ENCODE measurements at regions not wholly inside any gene's neighbourhood (a gene's known extent, or its start where the extent isn't known, plus 50 kb on each side); places are given as distances from the start of the nearest gene placed in this dataset.

DNA sequence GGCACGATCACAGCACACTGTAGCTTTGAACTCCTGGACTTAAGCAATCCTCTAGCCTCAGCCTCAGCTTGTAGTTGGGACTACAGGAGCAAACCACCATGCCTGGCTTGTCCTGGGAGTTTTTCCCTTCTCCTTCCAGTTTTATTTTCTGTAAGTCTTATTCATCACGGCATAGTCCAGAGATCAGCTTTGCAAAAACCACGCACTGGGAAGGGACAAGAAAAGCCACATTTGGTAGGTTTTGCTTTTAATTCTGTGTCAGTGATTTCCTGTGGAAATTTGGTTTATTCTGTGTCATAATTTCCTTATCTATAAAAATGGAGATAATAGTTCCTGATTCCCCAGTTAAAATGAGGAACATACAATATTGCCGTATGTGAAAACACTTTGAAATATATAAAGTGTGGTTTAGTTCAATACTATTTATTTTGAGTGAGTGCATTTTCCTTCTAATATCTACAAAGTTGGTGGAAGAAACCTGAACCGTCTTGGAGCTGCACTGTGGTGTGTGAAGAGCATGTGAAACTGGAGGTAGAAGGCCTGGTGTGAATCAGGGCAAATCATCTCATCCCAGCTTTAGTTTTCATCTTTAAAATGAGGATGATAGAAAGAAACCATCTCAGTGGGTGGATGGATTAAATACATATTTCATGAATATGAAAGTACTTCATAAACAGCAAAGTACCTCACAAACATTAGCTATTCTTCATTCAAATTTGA is 92.8 kb upstream of the ELL2 start:
- 97% methylated on average over 5 of the region's 5 CpGs for WGBS (ENCODE audit: low lambda C conversion rate)
- Histone ChIP-seq H3K9me3 (no peaks in the 10 kb centered on the region), H3K4me2 (no peak overlapping the region), H3K27me3 (ENCODE audit: insufficient read depth) (no peaks in the 10 kb centered on the region), H3K27ac (ENCODE audit: low read depth in 2 of 2, low read length in 1 of 2) (no peak overlapping the region), H3K79me2 (ENCODE audit: insufficient read depth) (no peaks in the 10 kb centered on the region), H3F3A (replicated peaks; ENCODE audit: insufficient read depth) (no peaks in the 10 kb centered on the region), H3K36me3 (replicated peaks in 1 of 2; ENCODE audit: control insufficient read depth in 1 of 2, insufficient read depth in 2 of 2, low read length in 1 of 2) (no peaks in the 10 kb centered on the region), H3K4me3 (ENCODE audit: low read depth in 2 of 2, low read length in 1 of 2) (no peak overlapping the region), H2AFZ (ENCODE audit: low read depth) (no peak overlapping the region), H3K9ac (no peak overlapping the region), H3K9me2 (no peaks in the 10 kb centered on the region), H4K20me1 (ENCODE audit: insufficient read depth) (no peaks in the 10 kb centered on the region), H3K4me1 (ENCODE audit: control insufficient read depth in 1 of 2, insufficient read depth in 2 of 2, low read depth in 1 of 2, low read length in 1 of 2) (peaks cover 0 to 12% of the 10 kb centered on the region in 2 experiments; a peak in 2 of 4 replicates)
- ChIA-PET POLR2A (no interaction called here), CTCF (interaction anchor here (2.5 kb wide), 1 partner anchor 10 kb away, joined by 10 read pairs; no protein-coding TSS in a partner anchor)
- no peak for DNase-seq
- no peak for TF ChIP-seq MAX (IDR thresholded peaks at IDR 0.05; ENCODE audit: low read depth)
- TF ChIP-seq, protein P1, sequence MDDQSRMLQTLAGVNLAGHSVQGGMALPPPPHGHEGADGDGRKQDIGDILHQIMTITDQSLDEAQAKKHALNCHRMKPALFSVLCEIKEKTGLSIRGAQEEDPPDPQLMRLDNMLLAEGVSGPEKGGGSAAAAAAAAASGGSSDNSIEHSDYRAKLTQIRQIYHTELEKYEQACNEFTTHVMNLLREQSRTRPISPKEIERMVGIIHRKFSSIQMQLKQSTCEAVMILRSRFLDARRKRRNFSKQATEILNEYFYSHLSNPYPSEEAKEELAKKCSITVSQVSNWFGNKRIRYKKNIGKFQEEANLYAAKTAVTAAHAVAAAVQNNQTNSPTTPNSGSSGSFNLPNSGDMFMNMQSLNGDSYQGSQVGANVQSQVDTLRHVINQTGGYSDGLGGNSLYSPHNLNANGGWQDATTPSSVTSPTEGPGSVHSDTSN (IDR thresholded peaks at IDR 0.05) = no peak
- no peak for TF ChIP-seq RFX5 (IDR thresholded peaks at IDR 0.05; ENCODE audit: low read length)
- no peak for TF ChIP-seq ELF1 (IDR thresholded peaks at IDR 0.05)
- no peak for TF ChIP-seq SIN3A (IDR thresholded peaks at IDR 0.05; ENCODE audit: borderline replicate concordance, low read depth, low read length)
- no peak for TF ChIP-seq GATA2 (CRISPR knock-in tag; IDR thresholded peaks at IDR 0.05)
- TF ChIP-seq CHD2 (IDR thresholded peaks at IDR 0.05; ENCODE audit: low read length, partially characterized antibody) = no peak
- no peak for TF ChIP-seq GABPA (IDR thresholded peaks at IDR 0.05; ENCODE audit: low read depth)
- TF ChIP-seq RCOR1 (IDR thresholded peaks at IDR 0.05; ENCODE audit: low read length) = no peak
- no peak for TF ChIP-seq SMC3 (IDR thresholded peaks at IDR 0.05; ENCODE audit: low read depth, low read length)
- no peak for TF ChIP-seq RXRA (IDR thresholded peaks at IDR 0.05; ENCODE audit: borderline replicate concordance, low read depth)
- TF ChIP-seq POLR2AphosphoS5 (IDR thresholded peaks at IDR 0.05; ENCODE audit: low read depth, low read length) = no peak
- TF ChIP-seq, protein P2, sequence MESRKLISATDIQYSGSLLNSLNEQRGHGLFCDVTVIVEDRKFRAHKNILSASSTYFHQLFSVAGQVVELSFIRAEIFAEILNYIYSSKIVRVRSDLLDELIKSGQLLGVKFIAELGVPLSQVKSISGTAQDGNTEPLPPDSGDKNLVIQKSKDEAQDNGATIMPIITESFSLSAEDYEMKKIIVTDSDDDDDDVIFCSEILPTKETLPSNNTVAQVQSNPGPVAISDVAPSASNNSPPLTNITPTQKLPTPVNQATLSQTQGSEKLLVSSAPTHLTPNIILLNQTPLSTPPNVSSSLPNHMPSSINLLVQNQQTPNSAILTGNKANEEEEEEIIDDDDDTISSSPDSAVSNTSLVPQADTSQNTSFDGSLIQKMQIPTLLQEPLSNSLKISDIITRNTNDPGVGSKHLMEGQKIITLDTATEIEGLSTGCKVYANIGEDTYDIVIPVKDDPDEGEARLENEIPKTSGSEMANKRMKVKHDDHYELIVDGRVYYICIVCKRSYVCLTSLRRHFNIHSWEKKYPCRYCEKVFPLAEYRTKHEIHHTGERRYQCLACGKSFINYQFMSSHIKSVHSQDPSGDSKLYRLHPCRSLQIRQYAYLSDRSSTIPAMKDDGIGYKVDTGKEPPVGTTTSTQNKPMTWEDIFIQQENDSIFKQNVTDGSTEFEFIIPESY (IDR thresholded peaks at IDR 0.05; ENCODE audit: borderline replicate concordance, low read depth) = no peak
- no peak for TF ChIP-seq JUND (IDR thresholded peaks at IDR 0.05)
- no peak for TF ChIP-seq USF2 (IDR thresholded peaks at IDR 0.05; ENCODE audit: borderline replicate concordance, low read depth, low read length)
- TF ChIP-seq, protein P3, sequence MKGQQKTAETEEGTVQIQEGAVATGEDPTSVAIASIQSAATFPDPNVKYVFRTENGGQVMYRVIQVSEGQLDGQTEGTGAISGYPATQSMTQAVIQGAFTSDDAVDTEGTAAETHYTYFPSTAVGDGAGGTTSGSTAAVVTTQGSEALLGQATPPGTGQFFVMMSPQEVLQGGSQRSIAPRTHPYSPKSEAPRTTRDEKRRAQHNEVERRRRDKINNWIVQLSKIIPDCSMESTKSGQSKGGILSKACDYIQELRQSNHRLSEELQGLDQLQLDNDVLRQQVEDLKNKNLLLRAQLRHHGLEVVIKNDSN (IDR thresholded peaks at IDR 0.05; ENCODE audit: borderline replicate concordance, low read depth) = no peak
- TF ChIP-seq MEF2A (IDR thresholded peaks at IDR 0.05; ENCODE audit: borderline replicate concordance, low read depth) = no peak
- no peak for TF ChIP-seq NRF1 (IDR thresholded peaks at IDR 0.05; ENCODE audit: low read depth, low read length)
- no peak for TF ChIP-seq TEAD4 (IDR thresholded peaks at IDR 0.05; ENCODE audit: borderline replicate concordance, insufficient read depth)
- no peak for TF ChIP-seq FOSL2 (IDR thresholded peaks at IDR 0.05; ENCODE audit: borderline replicate concordance, low read depth)

Data from SK-N-SH (cell line).